ENCODE measurements at regions not wholly inside any gene's neighbourhood (a gene's known extent, or its start where the extent isn't known, plus 50 kb on each side); places are given as distances from the start of the nearest gene placed in this dataset.

DNA sequence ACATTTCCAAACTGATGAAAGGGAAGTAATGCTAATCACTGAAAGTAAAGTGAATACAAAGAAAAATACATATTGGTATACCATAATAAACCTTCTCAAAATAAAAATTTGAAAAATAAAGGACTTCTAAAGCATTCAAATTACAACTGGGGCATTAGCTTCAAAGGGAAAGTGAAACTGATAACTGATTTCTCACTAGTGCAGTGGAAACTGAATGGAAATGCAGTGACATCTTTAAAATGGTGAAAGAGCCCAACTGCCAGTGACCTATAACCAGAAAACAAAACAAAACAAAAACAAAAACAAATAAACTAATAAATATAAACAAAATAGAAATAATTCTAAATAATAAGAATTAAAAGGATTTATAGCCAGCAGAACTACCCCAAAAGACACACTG lies 297.5 kb upstream of the GRIN3A start:
- no peak overlapping the region for H3K27ac ChIP-seq (ENCODE audit: extremely low read length, insufficient read depth, low read length)
- H3K9me3 ChIP-seq (ENCODE audit: low read length): no peaks in the 10 kb centered on the region
- FAIRE-seq (no peak), DNase-seq (ENCODE audit: low spot score) (no peak), ATAC-seq (no peak)
- H3K4me2 ChIP-seq (ENCODE audit: low read depth, low read length): no peak overlapping the region
- H2AFZ ChIP-seq (ENCODE audit: low read length): no peak overlapping the region
- CTCF ChIA-PET (ENCODE audit: low intra/inter-chr PET ratio, low total read pairs): no interaction called here
- H3K27me3 ChIP-seq (ENCODE audit: control insufficient read depth in 1 of 2, insufficient read depth in 2 of 2, low read length in 2 of 2): no peaks in the 10 kb centered on the region
- H4K20me1 ChIP-seq (ENCODE audit: insufficient read depth, low read length): no peaks in the 10 kb centered on the region
- no peak overlapping the region for H3K9ac ChIP-seq (ENCODE audit: insufficient read depth, low read depth, low read length)
- H3K79me2 ChIP-seq (ENCODE audit: insufficient read depth, low read length): no peaks in the 10 kb centered on the region
- in situ Hi-C loops (cut with HindIII; ENCODE audit: extremely low pct_ligation_motif_present, low pct_unique_long_range_greater_than_20kb): no loop called here
- no peaks in the 10 kb centered on the region for H3K4me1 ChIP-seq (ENCODE audit: insufficient read depth, low read length)
- H3K4me3 ChIP-seq (replicated peaks in 1 of 3; ENCODE audit: insufficient read depth in 1 of 3, low read depth in 2 of 3, low read length in 3 of 3): no peak overlapping the region
- POLR2A ChIA-PET: no interaction called here
- no peaks in the 10 kb centered on the region for H3K36me3 ChIP-seq (replicated peaks in 1 of 2; ENCODE audit: control insufficient read depth in 1 of 2, insufficient read depth in 2 of 2, low read length in 2 of 2)
- intact Hi-C loops (cut with micrococcal nuclease; ENCODE audit: unreplicated experiment): no loop called here
- no TSS peak for BruUV-seq (replicated peaks)
- no peak for TF ChIP-seq ZNF724P (CRISPR knock-in tag; IDR thresholded peaks at IDR 0.05; ENCODE audit: borderline replicate concordance)
- TF ChIP-seq, protein P1, sequence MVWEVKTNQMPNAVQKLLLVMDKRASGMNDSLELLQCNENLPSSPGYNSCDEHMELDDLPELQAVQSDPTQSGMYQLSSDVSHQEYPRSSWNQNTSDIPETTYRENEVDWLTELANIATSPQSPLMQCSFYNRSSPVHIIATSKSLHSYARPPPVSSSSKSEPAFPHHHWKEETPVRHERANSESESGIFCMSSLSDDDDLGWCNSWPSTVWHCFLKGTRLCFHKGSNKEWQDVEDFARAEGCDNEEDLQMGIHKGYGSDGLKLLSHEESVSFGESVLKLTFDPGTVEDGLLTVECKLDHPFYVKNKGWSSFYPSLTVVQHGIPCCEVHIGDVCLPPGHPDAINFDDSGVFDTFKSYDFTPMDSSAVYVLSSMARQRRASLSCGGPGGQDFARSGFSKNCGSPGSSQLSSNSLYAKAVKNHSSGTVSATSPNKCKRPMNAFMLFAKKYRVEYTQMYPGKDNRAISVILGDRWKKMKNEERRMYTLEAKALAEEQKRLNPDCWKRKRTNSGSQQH (CRISPR knock-in tag; IDR thresholded peaks at IDR 0.05; ENCODE audit: low read depth): no peak
- no peak for TF ChIP-seq FOXA3 (CRISPR knock-in tag; IDR thresholded peaks at IDR 0.05)
- no peak for TF ChIP-seq ZSCAN20 (CRISPR knock-in tag; IDR thresholded peaks at IDR 0.05; ENCODE audit: borderline replicate concordance)
- TF ChIP-seq, protein P2, sequence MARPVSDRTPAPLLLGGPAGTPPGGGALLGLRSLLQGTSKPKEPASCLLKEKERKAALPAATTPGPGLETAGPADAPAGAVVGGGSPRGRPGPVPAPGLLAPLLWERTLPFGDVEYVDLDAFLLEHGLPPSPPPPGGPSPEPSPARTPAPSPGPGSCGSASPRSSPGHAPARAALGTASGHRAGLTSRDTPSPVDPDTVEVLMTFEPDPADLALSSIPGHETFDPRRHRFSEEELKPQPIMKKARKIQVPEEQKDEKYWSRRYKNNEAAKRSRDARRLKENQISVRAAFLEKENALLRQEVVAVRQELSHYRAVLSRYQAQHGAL (CRISPR knock-in tag; IDR thresholded peaks at IDR 0.05; ENCODE audit: not compliant biosample characterization): no peak
- no peak for TF ChIP-seq SOX6 (IDR thresholded peaks at IDR 0.05)
- no peak for TF ChIP-seq SOX6 (CRISPR knock-in tag; IDR thresholded peaks at IDR 0.05)
- TF ChIP-seq NPAS2 (CRISPR knock-in tag; IDR thresholded peaks at IDR 0.05; ENCODE audit: borderline replicate concordance): no peak
- TF ChIP-seq, protein P3, sequence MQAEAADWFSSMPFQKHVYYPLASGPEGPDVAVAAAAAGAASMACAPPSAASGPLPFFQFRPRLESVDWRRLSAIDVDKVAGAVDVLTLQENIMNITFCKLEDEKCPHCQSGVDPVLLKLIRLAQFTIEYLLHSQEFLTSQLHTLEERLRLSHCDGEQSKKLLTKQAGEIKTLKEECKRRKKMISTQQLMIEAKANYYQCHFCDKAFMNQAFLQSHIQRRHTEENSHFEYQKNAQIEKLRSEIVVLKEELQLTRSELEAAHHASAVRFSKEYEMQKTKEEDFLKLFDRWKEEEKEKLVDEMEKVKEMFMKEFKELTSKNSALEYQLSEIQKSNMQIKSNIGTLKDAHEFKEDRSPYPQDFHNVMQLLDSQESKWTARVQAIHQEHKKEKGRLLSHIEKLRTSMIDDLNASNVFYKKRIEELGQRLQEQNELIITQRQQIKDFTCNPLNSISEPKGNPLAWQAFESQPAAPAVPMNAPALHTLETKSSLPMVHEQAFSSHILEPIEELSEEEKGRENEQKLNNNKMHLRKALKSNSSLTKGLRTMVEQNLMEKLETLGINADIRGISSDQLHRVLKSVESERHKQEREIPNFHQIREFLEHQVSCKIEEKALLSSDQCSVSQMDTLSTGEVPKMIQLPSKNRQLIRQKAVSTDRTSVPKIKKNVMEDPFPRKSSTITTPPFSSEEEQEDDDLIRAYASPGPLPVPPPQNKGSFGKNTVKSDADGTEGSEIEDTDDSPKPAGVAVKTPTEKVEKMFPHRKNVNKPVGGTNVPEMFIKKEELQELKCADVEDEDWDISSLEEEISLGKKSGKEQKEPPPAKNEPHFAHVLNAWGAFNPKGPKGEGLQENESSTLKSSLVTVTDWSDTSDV (CRISPR knock-in tag; IDR thresholded peaks at IDR 0.05): no peak
- TF ChIP-seq ZNF550 (CRISPR knock-in tag; IDR thresholded peaks at IDR 0.05; ENCODE audit: borderline replicate concordance): no peak
- TF ChIP-seq PCBP1 (IDR thresholded peaks at IDR 0.05; ENCODE audit: borderline replicate concordance, low read depth, low read length): no peak
- TF ChIP-seq, protein P4, sequence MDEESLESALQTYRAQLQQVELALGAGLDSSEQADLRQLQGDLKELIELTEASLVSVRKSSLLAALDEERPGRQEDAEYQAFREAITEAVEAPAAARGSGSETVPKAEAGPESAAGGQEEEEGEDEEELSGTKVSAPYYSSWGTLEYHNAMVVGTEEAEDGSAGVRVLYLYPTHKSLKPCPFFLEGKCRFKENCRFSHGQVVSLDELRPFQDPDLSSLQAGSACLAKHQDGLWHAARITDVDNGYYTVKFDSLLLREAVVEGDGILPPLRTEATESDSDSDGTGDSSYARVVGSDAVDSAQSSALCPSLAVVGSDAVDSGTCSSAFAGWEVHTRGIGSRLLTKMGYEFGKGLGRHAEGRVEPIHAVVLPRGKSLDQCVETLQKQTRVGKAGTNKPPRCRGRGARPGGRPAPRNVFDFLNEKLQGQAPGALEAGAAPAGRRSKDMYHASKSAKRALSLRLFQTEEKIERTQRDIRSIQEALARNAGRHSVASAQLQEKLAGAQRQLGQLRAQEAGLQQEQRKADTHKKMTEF (CRISPR knock-in tag; IDR thresholded peaks at IDR 0.05): no peak
- no peak for TF ChIP-seq ZNF543 (CRISPR knock-in tag; IDR thresholded peaks at IDR 0.05)
- TF ChIP-seq ZNF652 (CRISPR knock-in tag; IDR thresholded peaks at IDR 0.05; ENCODE audit: borderline replicate concordance, low read depth): no peak
- no peak for TF ChIP-seq RAD51 (IDR thresholded peaks at IDR 0.05; ENCODE audit: borderline replicate concordance)
- no peak for TF ChIP-seq ZNF33A (CRISPR knock-in tag; IDR thresholded peaks at IDR 0.05; ENCODE audit: borderline replicate concordance)
- TF ChIP-seq ZNF556 (CRISPR knock-in tag; IDR thresholded peaks at IDR 0.05; ENCODE audit: borderline replicate concordance): no peak
- TF ChIP-seq, protein P5, sequence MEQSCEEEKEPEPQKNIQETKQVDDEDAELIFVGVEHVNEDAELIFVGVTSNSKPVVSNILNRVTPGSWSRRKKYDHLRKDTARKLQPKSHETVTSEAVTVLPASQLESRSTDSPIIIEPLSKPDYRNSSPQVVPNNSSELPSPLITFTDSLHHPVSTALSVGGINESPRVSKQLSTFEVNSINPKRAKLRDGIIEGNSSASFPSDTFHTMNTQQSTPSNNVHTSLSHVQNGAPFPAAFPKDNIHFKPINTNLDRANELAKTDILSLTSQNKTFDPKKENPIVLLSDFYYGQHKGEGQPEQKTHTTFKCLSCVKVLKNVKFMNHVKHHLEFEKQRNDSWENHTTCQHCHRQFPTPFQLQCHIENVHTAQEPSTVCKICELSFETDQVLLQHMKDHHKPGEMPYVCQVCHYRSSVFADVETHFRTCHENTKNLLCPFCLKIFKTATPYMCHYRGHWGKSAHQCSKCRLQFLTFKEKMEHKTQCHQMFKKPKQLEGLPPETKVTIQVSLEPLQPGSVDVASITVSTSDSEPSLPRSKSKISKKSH (CRISPR knock-in tag; IDR thresholded peaks at IDR 0.05; ENCODE audit: borderline replicate concordance): no peak
- no peak for TF ChIP-seq MEF2D (CRISPR knock-in tag; IDR thresholded peaks at IDR 0.05)
- TF ChIP-seq POLR2A (IDR thresholded peaks at IDR 0.05; ENCODE audit: insufficient read depth in 1 of 2, low read depth in 2 of 2, low read length in 2 of 2): no peak

Measured in HepG2 (cell line).